ENCODE measurements at regions not wholly inside any gene's neighbourhood (a gene's known extent, or its start where the extent isn't known, plus 50 kb on each side); places are given as distances from the start of the nearest gene placed in this dataset.

DNA sequence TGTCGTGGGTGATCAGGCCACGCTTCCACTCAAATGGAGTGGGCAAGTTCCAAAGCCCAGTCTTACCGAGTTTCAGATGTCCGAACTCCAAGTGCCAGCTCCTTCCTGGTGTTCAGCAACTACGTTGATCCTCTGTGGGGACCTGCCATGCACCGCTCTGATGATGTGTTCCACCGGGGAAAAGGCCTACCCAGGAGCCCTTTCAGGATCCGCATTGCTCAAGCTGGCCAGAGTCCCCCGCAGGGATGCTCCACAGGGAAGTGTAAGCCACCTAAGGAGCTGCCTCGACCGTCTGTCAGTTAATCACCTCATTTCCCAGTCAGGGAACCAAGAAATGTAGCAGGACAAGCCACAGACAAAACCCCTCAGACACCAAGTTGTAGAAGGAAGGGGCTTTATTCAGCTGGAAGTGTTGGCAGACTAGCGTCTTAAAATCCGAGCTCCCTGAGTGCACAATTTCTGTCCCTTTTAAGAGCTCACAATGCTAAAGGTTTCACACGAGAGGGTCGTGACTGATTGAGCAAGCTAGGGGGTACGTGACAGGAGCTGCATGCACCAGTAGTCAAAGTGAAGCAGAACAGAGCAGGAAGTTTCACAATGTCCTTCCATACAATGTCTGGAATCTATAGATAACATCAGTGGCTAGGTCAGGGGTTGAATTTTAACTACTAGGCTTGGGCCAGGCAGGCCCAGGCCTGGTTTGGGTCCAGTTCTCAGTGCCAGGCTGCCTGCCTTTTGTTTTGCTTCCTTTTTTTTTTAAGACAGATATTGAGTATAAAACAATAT, 126.2 kb upstream of the ZDHHC15 start:
- no peak for TF ChIP-seq CTCF (IDR thresholded peaks at IDR 0.05; ENCODE audit: insufficient read depth, low read depth, low read length)
- TF ChIP-seq EZH2 (IDR thresholded peaks at IDR 0.05; ENCODE audit: insufficient read depth, low read length), result no peak
